Stimulated activated CD4-positive, alpha-beta T cell treated with anti-CD3 and anti-CD28 coated beads, Interleukin-12 subunit alpha, Interleukin-12 subunit beta, amount 100 ng/mL, for 48 hours (primary cell): ENCODE measurements at regions not wholly inside any gene's neighbourhood (a gene's known extent, or its start where the extent isn't known, plus 50 kb on each side); places are given as distances from the start of the nearest gene placed in this dataset.

Experiments used
- DNase-seq, 3 donors: peaks; one replicate each; pipeline ENCODE4 v3.0.0-alpha.2; 2020; ENCODE audit warnings: low read depth in 2 of 3, low spot score in 1 of 3

DNA sequence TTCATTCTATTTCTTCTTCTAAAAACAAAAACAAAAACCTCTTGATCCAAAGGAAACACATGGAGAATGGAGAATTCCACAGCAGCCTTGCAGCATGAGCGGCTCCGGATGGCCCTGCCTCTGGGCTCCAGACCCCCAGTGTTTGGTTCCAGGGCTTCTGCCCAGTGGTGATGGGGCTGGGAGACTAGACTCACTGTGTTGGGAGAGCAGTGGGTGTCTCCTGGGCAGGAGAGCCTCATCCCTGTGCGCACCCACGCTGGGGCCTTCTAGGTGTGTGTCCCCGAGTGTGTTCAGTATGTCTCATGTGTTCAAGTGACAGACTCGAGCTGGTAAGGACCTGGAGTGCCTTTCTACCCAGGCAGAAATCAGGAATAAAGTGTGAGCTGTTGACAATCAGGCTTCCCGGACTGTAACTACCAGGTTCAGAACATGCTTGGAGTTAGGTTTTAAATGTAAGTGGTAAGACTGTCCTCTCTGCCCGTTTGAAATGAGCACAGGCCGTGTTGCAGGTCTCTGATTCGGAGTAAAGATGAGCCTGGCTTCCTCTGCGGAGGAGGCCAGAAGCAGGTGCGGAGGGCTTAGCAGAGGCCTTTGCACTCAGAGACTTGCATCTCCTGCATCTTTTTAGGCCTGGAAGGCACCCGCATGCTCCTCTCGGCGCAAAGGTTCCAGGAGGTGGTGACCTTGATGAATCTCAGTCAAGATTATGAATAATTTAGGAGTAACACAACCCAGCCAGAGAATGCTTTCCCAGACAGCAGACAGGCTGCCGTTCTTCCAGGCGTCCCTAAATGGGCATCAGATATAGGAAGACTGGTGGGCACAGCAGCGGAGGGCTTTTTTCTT lies 253.6 kb downstream of the CDH26 start:
- DNase-seq, result no peak

- DNase-seq, result no peak
These were observed 254.5 kb downstream of the CDH26 start for GRCh38 chr20:60212695-60213094.

DNA sequence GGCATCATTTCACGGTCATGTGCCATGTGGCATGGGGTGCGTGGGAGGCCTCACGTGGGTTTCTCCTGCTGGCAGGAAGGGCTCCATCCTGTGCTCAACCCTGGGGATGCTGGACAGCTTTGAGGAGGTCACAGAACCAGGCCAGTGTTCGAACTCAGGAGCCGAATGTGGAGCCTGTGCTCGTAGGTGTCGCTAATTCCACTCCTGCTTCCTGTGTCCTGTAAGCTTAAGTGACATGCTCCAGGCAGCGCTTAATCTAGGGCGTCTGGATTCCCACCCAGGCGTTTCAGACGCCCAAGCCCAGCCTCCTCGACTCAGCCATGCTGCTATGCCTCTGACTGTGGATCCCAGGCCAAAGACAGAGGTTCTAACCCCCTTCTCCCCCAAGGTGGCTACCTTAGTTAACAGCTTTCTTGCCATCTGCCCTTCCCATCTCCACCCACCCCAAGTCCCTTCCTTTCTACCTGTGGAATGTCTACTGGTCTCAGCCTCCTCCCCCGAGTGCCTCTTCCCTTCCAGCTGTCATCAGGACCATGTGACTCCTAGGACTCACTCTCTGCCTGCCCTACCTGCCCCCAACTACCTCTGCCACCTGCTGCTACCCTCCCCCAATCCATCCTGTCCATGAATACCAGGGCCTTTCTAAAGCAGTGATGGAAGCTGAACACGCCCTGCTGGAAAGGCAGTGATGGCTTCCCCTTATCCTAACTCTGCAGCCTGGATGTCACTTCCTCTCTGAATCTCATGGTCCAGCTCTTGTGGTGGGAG lies 255.1 kb downstream of the CDH26 start:
- DNase-seq, result no peak

DNA sequence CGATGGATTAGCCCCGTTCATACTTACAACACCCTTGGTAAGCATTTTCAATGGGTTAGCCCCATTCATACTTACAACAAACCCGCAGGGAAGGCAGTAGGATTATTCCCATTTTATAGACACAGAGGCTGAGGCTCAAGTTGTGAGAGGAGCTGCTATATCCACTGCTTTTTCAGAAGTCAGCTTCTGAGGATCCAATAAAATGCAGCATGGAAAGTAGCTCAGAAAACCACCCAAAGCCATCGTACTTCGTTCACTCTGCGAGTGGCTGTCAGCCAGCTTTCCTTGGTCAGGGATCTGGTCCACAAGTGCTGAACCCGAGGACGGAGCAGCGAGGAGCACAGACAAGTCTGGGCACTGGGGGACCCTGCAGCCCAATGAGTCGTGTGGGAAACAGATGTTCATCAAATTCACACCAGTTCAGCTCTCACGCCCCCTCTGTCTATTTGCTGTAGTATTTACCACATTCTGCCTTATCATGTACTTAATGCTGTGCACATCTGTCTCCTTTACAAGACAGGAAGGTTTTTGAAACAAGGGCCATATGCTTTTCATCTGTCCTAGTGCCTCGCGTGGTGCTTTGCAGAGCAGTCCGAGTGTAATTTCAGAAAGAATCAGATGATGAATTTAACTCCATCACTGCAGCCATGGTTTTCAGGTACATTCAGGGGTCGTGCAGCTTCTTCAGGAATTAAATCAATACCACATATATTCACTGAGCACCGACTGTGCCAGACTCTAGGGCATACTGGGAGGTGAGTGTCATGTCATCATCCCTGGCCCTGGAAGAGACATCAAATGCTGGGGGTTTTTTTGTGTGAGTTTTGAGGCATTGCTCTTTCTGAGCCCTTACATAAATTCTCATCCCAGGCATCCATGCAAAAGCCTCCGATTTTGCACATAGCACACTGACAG lies 256.9 kb downstream of the CDH26 start:
- DNase-seq, result no peak

DNA sequence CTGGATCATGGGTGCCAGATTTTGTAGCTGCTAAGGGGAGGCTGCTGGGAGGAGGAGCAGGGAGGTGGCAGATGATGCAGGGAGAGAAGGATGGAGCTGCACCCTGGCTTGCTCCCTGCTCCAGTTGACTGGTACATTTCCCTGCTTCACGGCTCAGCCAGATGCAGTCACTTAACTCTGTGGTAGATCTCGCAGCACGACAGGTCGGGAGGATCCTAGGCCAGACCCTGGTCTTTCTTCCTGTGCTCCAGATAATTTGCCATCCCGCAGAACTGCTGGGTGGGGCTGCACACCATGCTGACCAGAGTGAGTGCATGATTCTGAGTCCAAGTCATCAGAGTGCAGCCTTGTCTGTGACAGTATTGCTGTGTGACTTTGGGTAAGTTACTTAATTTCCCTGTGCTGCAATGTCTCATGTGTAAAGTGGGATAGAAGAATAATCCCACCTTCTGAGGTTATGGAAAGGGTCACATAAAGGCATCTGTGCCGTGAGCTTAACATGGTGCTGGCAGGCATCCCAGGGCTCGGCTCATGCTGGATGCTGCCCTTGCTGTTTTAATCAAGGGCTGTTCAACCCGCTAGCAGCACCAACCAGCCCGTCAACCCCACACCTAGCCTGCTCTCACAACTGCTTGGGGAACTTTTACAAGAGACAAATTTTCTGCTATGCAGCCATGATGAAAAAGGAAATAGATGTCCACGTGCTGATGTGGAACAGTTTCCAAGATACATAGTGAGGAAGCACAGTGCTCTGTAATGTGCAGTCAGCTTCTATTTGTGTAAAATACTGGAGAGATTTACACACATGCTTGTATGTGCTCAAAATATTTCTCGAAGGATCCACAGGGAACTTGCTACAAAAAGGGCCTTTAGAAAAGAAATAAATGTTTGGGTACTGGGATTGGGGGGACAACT lies 257.9 kb downstream of the CDH26 start:
- DNase-seq, result no peak

DNA sequence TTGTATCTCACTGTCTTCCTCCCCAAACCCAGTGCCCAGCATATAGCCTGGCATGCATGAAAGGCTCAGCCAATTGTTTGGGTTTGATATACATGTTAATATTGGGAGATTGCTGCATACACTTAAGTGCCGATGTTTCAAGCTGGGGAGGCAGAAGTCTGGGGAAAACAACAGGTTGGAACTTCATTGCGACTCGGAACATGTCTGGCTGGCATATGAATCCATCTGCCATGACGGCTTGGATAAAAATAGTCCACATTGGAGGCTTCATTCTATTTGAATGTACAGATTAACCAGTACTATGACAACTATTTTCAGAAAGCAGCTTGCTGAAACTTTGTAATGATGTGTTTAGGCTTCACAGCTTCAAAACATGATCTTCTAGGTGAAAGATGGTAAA lies 261.0 kb downstream of the CDH26 start:
- DNase-seq, result no peak

DNA sequence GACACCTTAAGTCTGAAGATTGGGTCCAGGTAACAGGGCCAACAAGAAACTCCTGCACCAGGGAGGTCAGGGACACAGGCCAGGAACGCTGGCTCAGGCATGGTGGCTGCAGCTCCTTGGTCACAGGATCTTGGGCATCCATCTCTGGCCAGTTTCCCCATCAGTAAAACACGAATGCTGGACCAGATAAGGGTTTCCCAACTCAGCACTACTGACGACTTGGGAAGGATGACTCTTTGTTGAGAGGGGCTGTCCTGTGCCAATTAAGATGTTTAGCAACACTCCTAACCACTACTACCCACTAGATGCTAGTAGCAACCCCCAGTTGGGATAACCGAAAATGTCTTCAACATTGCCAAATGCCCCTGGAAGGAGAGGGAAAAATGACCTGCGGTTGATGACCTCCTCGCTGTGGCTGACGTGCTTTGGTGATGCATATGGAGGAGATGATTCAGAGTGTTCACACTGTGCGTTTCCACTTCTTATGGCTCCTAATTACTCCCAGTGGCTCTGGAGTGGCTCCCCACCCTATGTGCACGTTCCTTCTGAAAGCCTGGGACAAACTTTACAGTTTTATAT lies 261.9 kb downstream of the CDH26 start:
- no peak for DNase-seq

GRCh38 chr20:60220706-60221105 lies 262.5 kb downstream of the CDH26 start:
- no peak for DNase-seq

DNA sequence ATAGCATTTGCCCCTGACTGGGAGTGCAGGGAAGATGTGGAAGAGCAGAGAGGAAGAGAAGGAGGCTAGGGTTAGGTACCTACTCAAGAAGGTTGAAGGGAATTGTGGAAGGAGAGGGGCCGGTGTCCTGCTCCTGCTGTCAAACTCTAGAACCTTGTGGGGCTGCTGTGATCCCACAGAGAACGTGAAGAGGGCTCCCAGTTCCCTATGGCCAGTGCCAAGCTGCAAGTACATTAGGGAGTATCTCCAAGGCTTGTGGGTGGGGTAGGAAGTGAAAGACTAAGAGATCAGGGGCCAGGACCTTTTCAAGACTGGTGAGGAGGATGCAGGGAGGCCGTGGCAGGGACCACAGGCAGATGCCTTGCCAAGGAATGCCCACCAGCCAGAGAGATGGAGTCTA lies 263.4 kb downstream of the CDH26 start:
- DNase-seq, result no peak

GRCh38 chr20:60222497-60222896 lies 264.3 kb downstream of the CDH26 start:
- DNase-seq, result no peak

GRCh38 chr20:60223174-60223573 lies 265.0 kb downstream of the CDH26 start:
- no peak for DNase-seq

- DNase-seq, result no peak
These were observed 266.7 kb downstream of the CDH26 start for GRCh38 chr20:60224914-60225313.

- DNase-seq, result no peak
These were observed 270.0 kb downstream of the CDH26 start for GRCh38 chr20:60228255-60228654.

GRCh38 chr20:60232380-60232779 lies 274.2 kb downstream of the CDH26 start:
- no peak for DNase-seq

DNA sequence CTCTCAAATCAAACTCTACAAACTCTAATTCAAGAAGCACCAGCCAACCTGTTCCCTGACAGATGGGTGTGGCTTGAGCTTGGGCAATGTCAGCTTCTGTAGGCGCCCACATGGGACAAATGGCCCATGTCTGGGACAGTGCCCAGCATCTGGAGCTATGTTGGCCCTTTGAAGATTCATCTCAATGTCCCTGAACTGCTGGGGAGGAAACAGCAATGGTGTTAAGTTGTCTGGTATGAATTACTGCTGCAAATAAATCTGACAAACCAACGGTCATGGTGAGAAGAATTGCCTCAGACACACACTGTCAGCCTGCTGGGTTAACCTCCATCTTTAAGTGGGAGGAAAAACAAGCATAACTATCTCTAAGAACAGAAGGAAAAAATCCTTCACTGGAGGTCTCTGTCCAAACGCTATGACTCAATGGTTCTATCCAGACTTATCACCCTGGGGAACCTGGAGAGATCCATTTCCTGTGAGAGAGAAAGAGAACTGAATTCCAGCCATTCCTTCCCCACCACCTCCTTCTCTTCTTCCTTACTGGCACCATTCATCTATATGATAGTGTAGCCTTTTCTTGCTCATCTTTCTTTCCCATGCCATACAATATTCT lies 274.9 kb downstream of the CDH26 start:
- no peak for DNase-seq

- no peak for DNase-seq
These were observed 278.4 kb downstream of the CDH26 start for GRCh38 chr20:60236613-60237012.

DNA sequence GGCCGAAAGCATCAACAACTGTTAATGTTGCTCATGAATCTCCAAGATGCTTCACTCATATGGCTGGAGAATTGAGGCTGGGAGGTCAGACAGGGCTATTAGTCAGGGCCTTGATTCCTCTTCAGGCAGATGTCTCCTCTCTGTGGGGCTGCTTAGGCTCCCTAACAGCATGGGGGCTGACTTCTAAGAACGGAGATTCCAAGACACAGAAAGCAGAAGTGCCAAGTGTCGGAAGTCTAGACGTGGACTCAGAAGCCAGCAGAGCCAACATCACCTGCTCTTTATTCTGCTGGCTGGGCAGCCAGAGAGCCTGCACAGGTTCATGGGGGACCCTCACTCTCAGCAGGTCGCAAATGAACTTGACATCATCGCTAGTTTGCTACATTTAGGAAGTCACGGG lies 279.8 kb downstream of the CDH26 start:
- DNase-seq, result no peak

DNA sequence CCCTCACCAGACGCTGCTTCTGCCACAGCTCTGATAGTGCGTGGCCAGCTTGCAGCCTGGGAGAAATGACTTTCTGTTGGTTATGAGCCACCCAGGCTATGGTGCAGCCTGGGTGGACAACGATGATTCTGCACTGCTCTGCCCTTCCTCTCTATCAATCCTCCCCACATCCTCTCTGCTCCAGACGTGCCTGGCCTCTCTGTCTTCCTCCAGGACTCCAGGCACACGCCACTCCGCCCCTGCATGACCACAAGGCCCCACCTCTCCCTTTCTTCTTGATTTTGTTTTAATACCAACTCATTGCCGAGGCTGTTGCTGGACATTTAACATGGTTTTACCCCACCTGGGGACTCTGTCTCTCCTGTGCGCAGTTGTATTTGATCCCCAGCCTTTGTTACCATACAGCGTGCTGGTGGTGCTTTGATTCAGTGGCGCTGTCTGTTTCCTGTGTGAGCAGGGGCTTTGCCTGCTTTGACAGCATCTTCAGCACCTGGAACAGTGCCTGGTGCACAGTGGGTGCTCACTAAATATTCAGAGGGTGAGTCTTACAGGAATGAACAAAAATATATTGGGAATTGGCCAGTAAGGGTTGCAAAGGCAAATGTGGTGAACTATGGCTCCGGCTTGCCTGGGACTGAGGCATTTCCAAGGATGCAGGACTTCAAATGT lies 280.9 kb downstream of the CDH26 start:
- DNase-seq, result no peak

DNA sequence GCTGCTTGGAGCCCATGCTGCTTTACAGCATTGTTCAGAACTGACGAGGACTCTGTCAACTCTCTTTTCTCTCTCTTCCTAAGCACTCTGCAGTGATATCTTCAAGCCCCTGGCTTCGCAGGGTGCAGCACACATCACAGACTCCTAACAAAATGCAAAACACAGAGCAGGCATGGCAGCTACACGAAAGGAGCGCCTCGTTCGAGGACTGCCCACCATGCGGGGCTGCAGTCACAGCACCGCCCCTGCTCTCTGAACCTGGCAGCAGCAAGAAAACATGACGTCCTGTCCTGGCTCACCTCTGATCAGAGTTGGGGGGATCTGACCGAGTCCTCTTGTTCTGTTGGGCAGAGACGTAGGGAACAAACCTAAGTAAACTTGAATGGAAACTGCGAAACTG lies 281.7 kb downstream of the CDH26 start:
- no peak for DNase-seq
